Esophagus muscularis mucosa (tissue), 4 donors: ENCODE measurements at regions not wholly inside any gene's neighbourhood (a gene's known extent, or its start where the extent isn't known, plus 50 kb on each side); places are given as distances from the start of the nearest gene placed in this dataset.

Experiments used
- CTCF ChIP-seq, 3 experiments: fragments of 200-600 bp in 2 of 3; fragments of 450-650 bp in 1 of 3; sonication (generic) in 2 of 3; IDR thresholded peaks; one replicate each; pipeline ENCODE4 v1.5.1; 2017 to 2019; ENCODE audit warnings: antibody characterized with exemption in 3 of 3, mild to moderate bottlenecking in 2 of 3, moderate library complexity in 1 of 3
- EP300 ChIP-seq: sonication (generic); formaldehyde crosslinking; IDR thresholded peaks from one replicate; pipeline ENCODE4 v1.6.1; 2017; ENCODE audit warnings: antibody characterized with exemption
- POLR2A ChIP-seq: fragments of 450-650 bp; IDR thresholded peaks from one replicate; pipeline ENCODE4 v1.6.1; 2017; ENCODE audit warnings: antibody characterized with exemption, moderate library complexity, mild to moderate bottlenecking, low read depth
- POLR2AphosphoS5 ChIP-seq, 2 donors: sonication (generic); formaldehyde crosslinking; IDR thresholded peaks; one replicate each; pipeline ENCODE4 v1.6.1; 2017; ENCODE audit warnings: antibody characterized with exemption in 2 of 2

- no peak for TF ChIP-seq CTCF (IDR thresholded peaks at IDR 0.05)
- TF ChIP-seq POLR2AphosphoS5 (IDR thresholded peaks at IDR 0.05), result no peak
- no peak for TF ChIP-seq EP300
- TF ChIP-seq POLR2A, result no peak
Observed at GRCh38 chr3:111332488-111333080, 209.4 kb upstream of the CD96 start.
